CD14-positive monocyte (primary cell): ENCODE measurements at regions not wholly inside any gene's neighbourhood (a gene's known extent, or its start where the extent isn't known, plus 50 kb on each side); places are given as distances from the start of the nearest gene placed in this dataset.

ENCODE experiments used
- DNase-seq, 3 donors: peaks; one replicate each; pipeline ENCODE4 v3.0.0-alpha.2; 2011 to 2022
- H2AFZ ChIP-seq: 2 replicates; pipeline ENCODE4 v1.6.0; 2012; ENCODE audit warnings: mild to moderate bottlenecking, low read depth, low read length, inconsistent platforms; ENCODE audit not compliant: insufficient read depth, poor library complexity, severe bottlenecking
- H3K27ac ChIP-seq, 2 donors: 1 replicate in 1 of 2; 2 replicates in 1 of 2; pipeline ENCODE4 v1.5.1; 2012 to 2013; ENCODE audit warnings: low read length in 2 of 2, control low read depth in 1 of 2, inconsistent platforms in 1 of 2, low read depth in 1 of 2, mild to moderate bottlenecking in 1 of 2
- H3K27me3 ChIP-seq, 2 donors: one replicate each; pipeline versions ENCODE4 v1.6.0 to v1.6.1; 2011 to 2013; ENCODE audit warnings: low read length in 2 of 2; ENCODE audit not compliant: control insufficient read depth in 2 of 2, insufficient read depth in 2 of 2
- H3K36me3 ChIP-seq, 2 donors: replicated peaks in 1 of 2; 1 replicate in 1 of 2; 2 replicates in 1 of 2; pipeline versions ENCODE4 v1.5.1 to v1.6.1; 2012 to 2013; ENCODE audit warnings: low read length in 2 of 2, control low read depth in 1 of 2, inconsistent platforms in 1 of 2, mild to moderate bottlenecking in 1 of 2; ENCODE audit not compliant: insufficient read depth in 2 of 2, control insufficient read depth in 1 of 2
- H3K4me1 ChIP-seq, 2 donors: 1 replicate in 1 of 2; 2 replicates in 1 of 2; pipeline versions ENCODE4 v1.5.1 to v1.6.1; 2012 to 2013; ENCODE audit warnings: low read length in 2 of 2, control low read depth in 1 of 2, inconsistent platforms in 1 of 2, mild to moderate bottlenecking in 1 of 2, moderate library complexity in 1 of 2; ENCODE audit not compliant: insufficient read depth in 2 of 2, control insufficient read depth in 1 of 2
- H3K4me2 ChIP-seq: replicated peaks from 2 replicates; pipeline ENCODE3; 2012; ENCODE audit warnings: low read length, moderate library complexity, mild to moderate bottlenecking; ENCODE audit not compliant: poor library complexity, severe bottlenecking; ENCODE audit errors: extremely low read depth
- H3K4me3 ChIP-seq, 3 experiments: fragments of 200-600 bp in 1 of 3; sonication (generic) in 1 of 3; replicated peaks in 1 of 3; 1 replicate in 2 of 3; 2 replicates in 1 of 3; pipeline ENCODE4 v1.5.1; 2011 to 2013; ENCODE audit warnings: low read length in 3 of 3, mild to moderate bottlenecking in 3 of 3, control low read depth in 2 of 3, low read depth in 2 of 3, inconsistent platforms in 1 of 3, moderate library complexity in 1 of 3
- H3K79me2 ChIP-seq: 2 replicates; pipeline ENCODE4 v1.6.0; 2012; ENCODE audit warnings: mild to moderate bottlenecking, control low read depth, inconsistent platforms, low read length, moderate library complexity; ENCODE audit not compliant: insufficient read depth
- H3K9ac ChIP-seq: 2 replicates; pipeline ENCODE4 v1.6.0; 2017; ENCODE audit warnings: low read length, mild to moderate bottlenecking; ENCODE audit not compliant: insufficient read depth, poor library complexity, severe bottlenecking
- H3K9me3 ChIP-seq, 2 donors: replicated peaks in 1 of 2; 1 replicate in 1 of 2; 2 replicates in 1 of 2; pipeline versions ENCODE4 v1.5.1 to v1.6.1; 2012 to 2013; ENCODE audit warnings: low read length in 2 of 2, control low read depth in 1 of 2; ENCODE audit not compliant: control insufficient read depth in 1 of 2, insufficient read depth in 1 of 2
- H4K20me1 ChIP-seq: 2 replicates; pipeline ENCODE4 v1.6.0; 2012; ENCODE audit warnings: mild to moderate bottlenecking, low read length, control low read depth, moderate library complexity; ENCODE audit not compliant: insufficient read depth
- H3K27ac Mint-ChIP-seq, 7 donors: one replicate each; pipeline ENCODE4 v1.8.0; 2020; ENCODE audit warnings: mild to moderate bottlenecking in 7 of 7, mixed read lengths in 7 of 7, moderate library complexity in 6 of 7, inconsistent platforms in 2 of 7
- H3K27me3 Mint-ChIP-seq, 3 donors: one replicate each; pipeline ENCODE4 v1.8.0; 2021 to 2022; ENCODE audit warnings: low read depth in 3 of 3, mild to moderate bottlenecking in 3 of 3, mixed read lengths in 3 of 3, moderate library complexity in 3 of 3, inconsistent platforms in 1 of 3
- H3K36me3 Mint-ChIP-seq, 2 donors: one replicate each; pipeline ENCODE4 v1.8.0; 2020; ENCODE audit warnings: mixed read lengths in 2 of 2, inconsistent platforms in 1 of 2, mild to moderate bottlenecking in 1 of 2
- H3K4me1 Mint-ChIP-seq: one replicate; pipeline ENCODE4 v1.8.0; 2020; ENCODE audit warnings: mild to moderate bottlenecking, mixed read lengths
- H3K4me3 Mint-ChIP-seq, 2 donors: one replicate each; pipeline ENCODE4 v1.8.0; 2020; ENCODE audit warnings: mild to moderate bottlenecking in 2 of 2, mixed read lengths in 2 of 2, moderate library complexity in 1 of 2
- H3K9me3 Mint-ChIP-seq, 7 donors: one replicate each; pipeline ENCODE4 v1.8.0; 2020 to 2022; ENCODE audit warnings: mixed read lengths in 7 of 7, mild to moderate bottlenecking in 6 of 7, moderate library complexity in 6 of 7, inconsistent platforms in 2 of 7
- WGBS: methylation state at CpG from one replicate; pipeline ENCODE4 v1.1.5; 2013; ENCODE audit warnings: missing lambda C conversion rate; ENCODE audit not compliant: insufficient coverage; 5-methylcytosine and 5-hydroxymethylcytosine counted together
- intact Hi-C, 2 donors: fragments of 100-400 bp; cut with micrococcal nuclease; formaldehyde crosslinking; loops; one replicate each; pipeline versions ENCODE4 v1.15.0 to v1.15.1; 2023
- TF ChIP-seq, protein P1 (sequence below): fragments of 200-600 bp; IDR thresholded peaks from one replicate; pipeline ENCODE4 v1.8.0; 2022; ENCODE audit warnings: antibody characterized with exemption, mild to moderate bottlenecking

DNA sequence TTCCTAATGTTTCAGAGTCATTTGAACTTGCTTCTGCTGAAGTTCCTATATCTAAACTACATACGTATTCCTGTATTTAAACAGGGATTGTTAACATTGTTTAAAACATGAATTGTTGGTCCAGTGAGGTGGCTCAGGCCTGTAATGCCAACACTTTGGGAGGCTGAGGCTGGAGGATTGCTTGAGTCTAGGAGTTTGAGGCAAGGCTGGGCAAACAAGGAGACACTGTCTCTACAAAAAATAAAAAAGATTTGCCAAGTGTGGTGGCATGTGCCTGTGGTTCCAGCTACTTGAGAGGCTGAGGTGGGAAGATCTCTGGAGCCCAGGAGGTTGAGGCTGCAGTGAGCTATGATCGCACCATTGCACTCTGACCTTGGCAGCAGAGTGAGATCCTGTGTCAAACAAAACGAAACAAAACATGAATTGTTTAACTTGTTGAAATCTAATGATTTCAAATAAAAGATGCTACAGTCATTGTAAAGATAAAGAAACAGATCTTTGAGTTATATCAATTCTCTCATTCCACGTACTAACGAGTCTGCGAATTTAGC is 809.4 kb downstream of the TYW1 start:
- Histone ChIP-seq H3K27me3 (no peaks in the 10 kb centered on the region), H3K36me3 (no peaks in the 10 kb centered on the region), H3K27ac (no peak overlapping the region), H3K9ac (no peak overlapping the region), H3K4me3 (no peak overlapping the region), H3K79me2 (no peaks in the 10 kb centered on the region), H3K9me3 (peaks cover 38 to 50% of the 10 kb centered on the region in 2 donors), H3K4me2 (no peak overlapping the region), H2AFZ (no peak overlapping the region), H4K20me1 (no peaks in the 10 kb centered on the region), H3K4me1 (no peaks in the 10 kb centered on the region)
- no peak overlapping the region for H3K4me3 Mint-ChIP-seq
- WGBS, result 88% methylated on average over 1 of the region's 6 CpGs
- TF ChIP-seq, protein P1, sequence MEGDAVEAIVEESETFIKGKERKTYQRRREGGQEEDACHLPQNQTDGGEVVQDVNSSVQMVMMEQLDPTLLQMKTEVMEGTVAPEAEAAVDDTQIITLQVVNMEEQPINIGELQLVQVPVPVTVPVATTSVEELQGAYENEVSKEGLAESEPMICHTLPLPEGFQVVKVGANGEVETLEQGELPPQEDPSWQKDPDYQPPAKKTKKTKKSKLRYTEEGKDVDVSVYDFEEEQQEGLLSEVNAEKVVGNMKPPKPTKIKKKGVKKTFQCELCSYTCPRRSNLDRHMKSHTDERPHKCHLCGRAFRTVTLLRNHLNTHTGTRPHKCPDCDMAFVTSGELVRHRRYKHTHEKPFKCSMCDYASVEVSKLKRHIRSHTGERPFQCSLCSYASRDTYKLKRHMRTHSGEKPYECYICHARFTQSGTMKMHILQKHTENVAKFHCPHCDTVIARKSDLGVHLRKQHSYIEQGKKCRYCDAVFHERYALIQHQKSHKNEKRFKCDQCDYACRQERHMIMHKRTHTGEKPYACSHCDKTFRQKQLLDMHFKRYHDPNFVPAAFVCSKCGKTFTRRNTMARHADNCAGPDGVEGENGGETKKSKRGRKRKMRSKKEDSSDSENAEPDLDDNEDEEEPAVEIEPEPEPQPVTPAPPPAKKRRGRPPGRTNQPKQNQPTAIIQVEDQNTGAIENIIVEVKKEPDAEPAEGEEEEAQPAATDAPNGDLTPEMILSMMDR, result no peak
- peaks cover 11 to 58% (median 30%) of the 10 kb centered on the region in 7 donors for H3K9me3 Mint-ChIP-seq
- H3K27ac Mint-ChIP-seq, result no peak overlapping the region
- intact Hi-C loops, result no loop called here
- no peaks in the 10 kb centered on the region for H3K27me3 Mint-ChIP-seq
- H3K4me1 Mint-ChIP-seq, result no peaks in the 10 kb centered on the region
- no peak for DNase-seq
- no peaks in the 10 kb centered on the region for H3K36me3 Mint-ChIP-seq

DNA sequence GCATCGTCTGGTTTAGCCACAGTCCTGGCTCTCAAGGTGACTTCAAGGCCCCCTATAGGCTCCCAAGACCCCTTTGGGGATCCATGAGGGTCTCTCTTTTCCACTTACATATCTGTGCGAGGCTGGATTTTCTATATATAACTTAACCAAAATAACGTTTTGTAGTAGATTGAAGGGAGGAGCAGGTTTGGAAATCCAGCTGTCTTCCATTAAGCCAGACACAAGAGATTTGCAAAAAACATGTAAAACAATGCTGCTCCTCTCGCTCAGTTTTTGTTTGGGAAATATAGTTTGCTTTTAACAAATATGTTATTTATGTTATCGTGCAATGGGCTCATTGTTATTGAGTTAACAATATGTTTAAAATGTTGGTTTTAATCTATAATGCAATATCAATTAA is 811.2 kb downstream of the TYW1 start:
- TF ChIP-seq, protein P1, result no peak
- H3K4me1 Mint-ChIP-seq, result no peaks in the 10 kb centered on the region
- WGBS, result no CpG with 5 or more reads among the region's 5 CpGs
- Histone ChIP-seq H3K79me2 (no peaks in the 10 kb centered on the region), H3K36me3 (no peaks in the 10 kb centered on the region), H3K4me2 (no peak overlapping the region), H3K27ac (no peak overlapping the region), H3K4me3 (no peak overlapping the region), H3K9me3 (peaks cover 40 to 54% of the 10 kb centered on the region in 2 donors), H3K27me3 (no peaks in the 10 kb centered on the region), H4K20me1 (no peaks in the 10 kb centered on the region), H3K9ac (no peak overlapping the region), H3K4me1 (no peaks in the 10 kb centered on the region), H2AFZ (no peak overlapping the region)
- H3K4me3 Mint-ChIP-seq, result no peak overlapping the region
- no peak overlapping the region for H3K27ac Mint-ChIP-seq
- H3K27me3 Mint-ChIP-seq, result no peaks in the 10 kb centered on the region
- peaks cover 21 to 72% (median 37%) of the 10 kb centered on the region in 7 donors for H3K9me3 Mint-ChIP-seq
- no peak for DNase-seq
- H3K36me3 Mint-ChIP-seq, result no peaks in the 10 kb centered on the region
- intact Hi-C loops, result no loop called here
